Lower lobe of right lung (tissue), 2 donors: ENCODE measurements at regions not wholly inside any gene's neighbourhood (a gene's known extent, or its start where the extent isn't known, plus 50 kb on each side); places are given as distances from the start of the nearest gene placed in this dataset.

ENCODE experiments used
- ATAC-seq, 2 donors: fragments of 200-7000 bp; cut with Tn5 transposase; one replicate each; pipeline ENCODE4 v1.9.1; 2020 to 2022; ENCODE audit warnings: mild to moderate bottlenecking in 2 of 2, moderate library complexity in 2 of 2
- DNase-seq: peaks from one replicate; pipeline ENCODE4 v3.0.0-alpha.2; 2020
- H3K27ac ChIP-seq: fragments of 200-600 bp; one replicate; pipeline ENCODE4 v1.8.0; 2022
- H3K27me3 ChIP-seq: fragments of 200-600 bp; one replicate; pipeline ENCODE4 v1.8.0; 2022; ENCODE audit warnings: low read depth
- H3K36me3 ChIP-seq: fragments of 200-600 bp; one replicate; pipeline ENCODE4 v1.8.0; 2022; ENCODE audit warnings: mild to moderate bottlenecking
- H3K4me1 ChIP-seq: fragments of 200-600 bp; one replicate; pipeline ENCODE4 v1.8.0; 2022
- H3K4me3 ChIP-seq: fragments of 200-600 bp; one replicate; pipeline ENCODE4 v1.8.0; 2022; ENCODE audit warnings: mild to moderate bottlenecking
- H3K9me3 ChIP-seq: fragments of 200-600 bp; one replicate; pipeline ENCODE4 v1.8.0; 2022
- CTCF ChIP-seq: fragments of 200-600 bp; IDR thresholded peaks from one replicate; pipeline ENCODE4 v1.8.0; 2022; ENCODE audit warnings: antibody characterized with exemption, mild to moderate bottlenecking
- intact Hi-C: fragments of 100-400 bp; cut with DNase I; formaldehyde crosslinking; loops from one replicate; pipeline ENCODE4 v1.11.0; 2022
- donor health status: DM: no; HTN: yes; CAD: no; lungs with severe emphysema.

- Histone ChIP-seq H3K27ac (no peak overlapping the region), H3K4me1 (no peaks in the 10 kb centered on the region), H3K27me3 (no peaks in the 10 kb centered on the region), H3K36me3 (no peaks in the 10 kb centered on the region), H3K9me3 (no peaks in the 10 kb centered on the region), H3K4me3 (no peak overlapping the region)
- no peak for TF ChIP-seq CTCF
- intact Hi-C loops = no loop called here
- DNase-seq (no peak), ATAC-seq (peak; percentile 80 to 95)
Observed at GRCh38 chr6:18978337-18979128, 591.4 kb downstream of the RNF144B start.

- no peaks in the 10 kb centered on the region for H3K4me1 ChIP-seq
- H3K27me3 ChIP-seq = no peaks in the 10 kb centered on the region
- no peak overlapping the region for H3K27ac ChIP-seq
- no peak for ATAC-seq
- no peak for DNase-seq
- intact Hi-C loops = no loop called here
- no peaks in the 10 kb centered on the region for H3K36me3 ChIP-seq
- no peak overlapping the region for H3K4me3 ChIP-seq
- no peak for TF ChIP-seq CTCF
- H3K9me3 ChIP-seq = no peaks in the 10 kb centered on the region
Observed at GRCh38 chr6:18985061-18985460, 597.9 kb downstream of the RNF144B start.

GRCh38 chr6:18985996-18986395, 598.8 kb downstream of the RNF144B start:
- no peak overlapping the region for H3K27ac ChIP-seq
- no peak for ATAC-seq
- no peaks in the 10 kb centered on the region for H3K4me1 ChIP-seq
- no peak for TF ChIP-seq CTCF
- no peak overlapping the region for H3K4me3 ChIP-seq
- intact Hi-C loops = no loop called here
- no peak for DNase-seq
- H3K9me3 ChIP-seq = no peaks in the 10 kb centered on the region
- H3K36me3 ChIP-seq = no peaks in the 10 kb centered on the region
- no peaks in the 10 kb centered on the region for H3K27me3 ChIP-seq

GRCh38 chr6:18988636-18989035, 601.5 kb downstream of the RNF144B start:
- Histone ChIP-seq H3K4me1 (no peaks in the 10 kb centered on the region), H3K36me3 (no peaks in the 10 kb centered on the region), H3K4me3 (no peak overlapping the region), H3K9me3 (no peaks in the 10 kb centered on the region), H3K27me3 (no peaks in the 10 kb centered on the region), H3K27ac (no peak overlapping the region)
- DNase-seq = no peak
- no peak for ATAC-seq
- intact Hi-C loops = no loop called here
- no peak for TF ChIP-seq CTCF

- peak; percentile 80 to 83 for ATAC-seq
- intact Hi-C loops = no loop called here
- Histone ChIP-seq H3K9me3 (no peaks in the 10 kb centered on the region), H3K36me3 (no peaks in the 10 kb centered on the region), H3K27me3 (no peaks in the 10 kb centered on the region), H3K4me1 (no peaks in the 10 kb centered on the region), H3K27ac (no peak overlapping the region), H3K4me3 (no peak overlapping the region)
- DNase-seq = peak; percentile 77
- peak; percentile 68 for TF ChIP-seq CTCF
Observed at GRCh38 chr6:18990059-18990978, 603.2 kb downstream of the RNF144B start.
